Panc1 (cell line): ENCODE measurements at regions not wholly inside any gene's neighbourhood (a gene's known extent, or its start where the extent isn't known, plus 50 kb on each side); places are given as distances from the start of the nearest gene placed in this dataset.

Source experiments
- ATAC-seq: fragments of 200-7000 bp; cut with Tn5 transposase; 2 replicates; pipeline ENCODE4 v1.9.1; 2020; ENCODE audit warnings: mild to moderate bottlenecking, moderate library complexity
- BruUV-seq: library from RNA; stranded (reverse); fragments of 400-500 nt; replicated peaks from 2 replicates; lab custom pipeline; 2021; lab: Mats Ljungman, UMichigan
- CTCF ChIA-PET: fragments of 300-600 bp; sonication (Branson Sonifier 250); formaldehyde crosslinking; loops from one replicate; lab custom pipeline; 2022; ENCODE audit warnings: antibody characterized with exemption; lab: Charles Lee
- POLR2A ChIA-PET: fragments of 300-600 bp; sonication (Branson Sonifier 250); formaldehyde crosslinking; loops from one replicate; lab custom pipeline; 2022; ENCODE audit warnings: antibody characterized with exemption; lab: Charles Lee
- DNase-seq: peaks from one replicate; pipeline ENCODE4 v3.0.0-alpha.2; 2010; ENCODE audit warnings: low read depth, low spot score
- H3K27ac ChIP-seq: 2 replicates; pipeline ENCODE4 v1.5.1; 2011; ENCODE audit warnings: mild to moderate bottlenecking, low read length, inconsistent platforms
- H3K27me3 ChIP-seq: fragments of 200-500 bp; sonication (Bioruptor generic); 2 replicates; pipeline ENCODE4 v1.6.0; 2014; ENCODE audit warnings: low read length, inconsistent platforms; ENCODE audit not compliant: control insufficient read depth, insufficient read depth
- H3K36me3 ChIP-seq: fragments of 200-500 bp; sonication (Bioruptor generic); 2 replicates; pipeline ENCODE4 v1.5.1; 2014; ENCODE audit warnings: inconsistent platforms, mild to moderate bottlenecking, low read length, moderate library complexity; ENCODE audit not compliant: control insufficient read depth, insufficient read depth
- H3K4me1 ChIP-seq: 2 replicates; pipeline ENCODE4 v1.5.1; 2011; ENCODE audit warnings: inconsistent platforms, mild to moderate bottlenecking, low read length, moderate library complexity; ENCODE audit not compliant: control insufficient read depth, insufficient read depth
- H3K4me3 ChIP-seq, 2 experiments: 2 replicates each; pipeline ENCODE4 v1.5.1; 2011 to 2012; ENCODE audit warnings: low read depth in 2 of 2, low read length in 2 of 2, mild to moderate bottlenecking in 2 of 2, inconsistent platforms in 1 of 2, moderate library complexity in 1 of 2
- H3K9me3 ChIP-seq: fragments of 200-500 bp; sonication (Bioruptor generic); 2 replicates; pipeline ENCODE4 v1.5.1; 2014; ENCODE audit warnings: low read depth, mild to moderate bottlenecking, inconsistent platforms, low read length, moderate library complexity; ENCODE audit not compliant: control insufficient read depth, insufficient read depth
- CTCF ChIP-seq: fragments of 450-650 bp; IDR thresholded peaks from 2 replicates; pipeline ENCODE4 v1.5.1; 2017; ENCODE audit warnings: mild to moderate bottlenecking
- POLR2AphosphoS5 ChIP-seq: IDR thresholded peaks from 2 replicates; pipeline ENCODE4 v1.6.1; 2012; ENCODE audit warnings: mild to moderate bottlenecking, low read depth, low read length, moderate library complexity
- REST ChIP-seq, 2 experiments: IDR thresholded peaks; 2 replicates each; pipeline ENCODE4 v1.6.1; 2011 to 2012; ENCODE audit warnings: low read depth in 2 of 2, control low read depth in 1 of 2, low read length in 1 of 2, mild to moderate bottlenecking in 1 of 2, moderate library complexity in 1 of 2; ENCODE audit not compliant: insufficient read depth in 1 of 2
- SIN3A ChIP-seq: IDR thresholded peaks from 2 replicates; pipeline ENCODE4 v1.6.1; 2012; ENCODE audit warnings: low read depth, mild to moderate bottlenecking, low read length, moderate library complexity, borderline replicate concordance; ENCODE audit not compliant: insufficient read depth
- TCF7L2 ChIP-seq: IDR thresholded peaks from 2 replicates; pipeline ENCODE4 v1.6.1; 2011; ENCODE audit warnings: mild to moderate bottlenecking, low read depth, low read length, inconsistent platforms
- in situ Hi-C: cut with HindIII; loops from 2 replicates; pipeline ENCODE4 v1.10.0; 2016; ENCODE audit warnings: low sequenced_read_pairs, low pct_unique_long_range_greater_than_20kb
- intact Hi-C: fragments of 100-400 bp; cut with micrococcal nuclease; formaldehyde crosslinking; loops from one replicate; pipeline ENCODE4 v1.10.0; 2022; ENCODE audit not compliant: unreplicated experiment

GRCh38 chrX:522456-522855 lies 108.1 kb upstream of the SHOX start:
- no peaks in the 10 kb centered on the region for H3K27me3 ChIP-seq
- H3K4me3 ChIP-seq, result no peak overlapping the region
- H3K27ac ChIP-seq, result no peak overlapping the region
- no peaks in the 10 kb centered on the region for H3K4me1 ChIP-seq
- no peaks in the 10 kb centered on the region for H3K9me3 ChIP-seq
- ChIA-PET POLR2A (no interaction called here), CTCF (no interaction called here)
- no peaks in the 10 kb centered on the region for H3K36me3 ChIP-seq
- BruUV-seq, result no TSS peak
- intact Hi-C loops, result no loop called here
- in situ Hi-C loops, result no loop called here
- DNase-seq (no peak), ATAC-seq (no peak)
- no peak for TF ChIP-seq SIN3A
- TF ChIP-seq REST (IDR thresholded peaks at IDR 0.05; ENCODE audit: insufficient read depth in 1 of 2, low read depth in 2 of 2, low read length in 1 of 2), result no peak
- TF ChIP-seq TCF7L2, result no peak
- no peak for TF ChIP-seq CTCF

GRCh38 chrX:525134-525533 lies 105.5 kb upstream of the SHOX start:
- ATAC-seq (no peak), DNase-seq (no peak)
- H3K27me3 ChIP-seq, result no peaks in the 10 kb centered on the region
- no peaks in the 10 kb centered on the region for H3K4me1 ChIP-seq
- TF ChIP-seq SIN3A, result no peak
- no peak for TF ChIP-seq POLR2AphosphoS5
- no peak for TF ChIP-seq CTCF
- no peak for TF ChIP-seq REST (IDR thresholded peaks at IDR 0.05; ENCODE audit: insufficient read depth in 1 of 2, low read depth in 2 of 2, low read length in 1 of 2)
- TF ChIP-seq TCF7L2, result no peak
- BruUV-seq, result no TSS peak
- in situ Hi-C loops (no loop called here), intact Hi-C loops (no loop called here)
- H3K27ac ChIP-seq, result no peak overlapping the region
- no peak overlapping the region for H3K4me3 ChIP-seq
- no peaks in the 10 kb centered on the region for H3K36me3 ChIP-seq
- CTCF ChIA-PET, result no interaction called here
- H3K9me3 ChIP-seq, result no peaks in the 10 kb centered on the region
- POLR2A ChIA-PET, result no interaction called here
